Endodermal cell (in vitro differentiated cells): ENCODE measurements at regions not wholly inside any gene's neighbourhood (a gene's known extent, or its start where the extent isn't known, plus 50 kb on each side); places are given as distances from the start of the nearest gene placed in this dataset.

Experiments
- DNase-seq: peaks from one replicate; pipeline ENCODE4 v3.0.0-alpha.2; 2017
- H3K27ac ChIP-seq: 2 replicates; pipeline ENCODE4 v1.5.1; 2013; ENCODE audit warnings: mild to moderate bottlenecking, low read depth, low read length, moderate library complexity
- H3K27me3 ChIP-seq: 2 replicates; pipeline ENCODE4 v1.6.1; 2013; ENCODE audit warnings: mild to moderate bottlenecking, low read length, moderate library complexity; ENCODE audit not compliant: insufficient read depth, control insufficient read depth, poor library complexity, severe bottlenecking
- H3K36me3 ChIP-seq: 2 replicates; pipeline ENCODE4 v1.7.0; 2013; ENCODE audit warnings: mild to moderate bottlenecking, low read length, moderate library complexity; ENCODE audit not compliant: control insufficient read depth, insufficient read depth
- H3K4me1 ChIP-seq: one replicate; pipeline ENCODE4 v1.7.0; 2013; ENCODE audit warnings: low read length; ENCODE audit not compliant: control insufficient read depth, insufficient read depth
- H3K4me3 ChIP-seq: 2 replicates; pipeline ENCODE4 v1.5.1; 2013; ENCODE audit warnings: mild to moderate bottlenecking, low read length, moderate library complexity
- H3K9ac ChIP-seq: 2 replicates; pipeline ENCODE4 v1.6.1; 2013; ENCODE audit warnings: mild to moderate bottlenecking, low read length, moderate library complexity; ENCODE audit not compliant: poor library complexity, severe bottlenecking; ENCODE audit errors: extremely low read depth
- H3K9me3 ChIP-seq: 2 replicates; pipeline ENCODE4 v1.6.1; 2013; ENCODE audit warnings: mild to moderate bottlenecking, low read length, moderate library complexity; ENCODE audit not compliant: control insufficient read depth
- H3K27ac Mint-ChIP-seq: 2 replicates; pipeline ENCODE4 v1.8.0; 2020; ENCODE audit warnings: mixed read lengths
- H3K27me3 Mint-ChIP-seq: 2 replicates; pipeline ENCODE4 v1.8.0; 2021; ENCODE audit warnings: mild to moderate bottlenecking, mixed read lengths; ENCODE audit not compliant: insufficient read depth
- H3K36me3 Mint-ChIP-seq: 2 replicates; pipeline ENCODE4 v1.8.0; 2020; ENCODE audit warnings: low read depth, mixed read lengths
- H3K4me1 Mint-ChIP-seq: 2 replicates; pipeline ENCODE4 v1.8.0; 2020; ENCODE audit warnings: mixed read lengths
- H3K4me3 Mint-ChIP-seq: 2 replicates; pipeline ENCODE4 v1.8.0; 2020; ENCODE audit warnings: mild to moderate bottlenecking, moderate library complexity, mixed read lengths
- H3K9me3 Mint-ChIP-seq: 2 replicates; pipeline ENCODE4 v1.8.0; 2020; ENCODE audit warnings: mild to moderate bottlenecking, mixed read lengths
- WGBS, 2 experiments: methylation state at CpG; one replicate each; pipeline versions ENCODE4 v1.1.5 to v1.1.7; 2013; ENCODE audit warnings: missing lambda C conversion rate in 2 of 2, mixed read lengths in 1 of 2; ENCODE audit not compliant: insufficient coverage in 1 of 2, insufficient read length in 1 of 2; 5-methylcytosine and 5-hydroxymethylcytosine counted together
- TF ChIP-seq, protein P1 (sequence below): fragments of 200-600 bp; sonication (generic); conservative IDR thresholded peaks from 2 replicates; pipeline ENCODE4 v1.5.0; 2021; ENCODE audit warnings: antibody characterized with exemption, mild to moderate bottlenecking

DNA sequence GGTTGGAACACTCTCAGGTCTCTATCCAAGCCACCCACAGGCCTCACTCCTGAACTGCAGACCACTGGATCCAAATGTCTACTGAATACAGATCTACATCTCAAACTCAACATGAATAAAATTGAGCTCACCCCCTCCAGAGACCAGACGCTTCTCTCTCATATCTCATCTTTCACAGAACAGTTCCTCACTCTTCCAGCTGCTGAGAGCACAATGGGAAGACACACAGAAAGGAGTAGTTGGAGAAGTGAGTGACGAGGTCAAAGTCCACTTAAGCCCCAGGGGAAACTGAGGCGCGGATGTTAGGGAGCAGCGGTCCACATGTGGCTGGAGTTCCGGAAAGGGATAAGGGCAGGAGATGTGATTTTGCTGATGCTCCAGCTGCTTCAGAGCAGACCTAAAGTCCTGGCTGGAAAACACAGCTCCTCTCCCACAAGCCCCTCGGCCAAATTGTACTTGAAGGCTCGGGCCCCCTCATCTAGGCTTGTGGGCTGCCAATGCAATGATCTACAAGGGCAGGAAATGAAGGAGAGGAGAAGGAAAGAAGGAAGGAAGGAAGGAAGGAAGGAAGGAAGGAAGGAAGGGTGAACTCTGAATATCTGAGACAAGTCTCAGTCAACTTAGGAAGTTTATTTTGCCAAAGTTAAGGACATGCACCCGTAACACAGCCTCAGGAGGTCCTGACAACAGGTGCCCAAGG, 211.2 kb upstream of the TLE3 start:
- no peak for DNase-seq
- Mint-ChIP-seq H3K9me3 (no peaks in the 10 kb centered on the region), H3K4me1 (peaks cover 18% of the 10 kb centered on the region), H3K27me3 (peaks cover 37% of the 10 kb centered on the region), H3K27ac (no peak overlapping the region), H3K36me3 (no peaks in the 10 kb centered on the region), H3K4me3 (no peak overlapping the region)
- Histone ChIP-seq H3K9ac (no peak overlapping the region), H3K36me3 (no peaks in the 10 kb centered on the region), H3K9me3 (no peaks in the 10 kb centered on the region), H3K4me1 (no peaks in the 10 kb centered on the region), H3K27me3 (peaks cover 34% of the 10 kb centered on the region), H3K27ac (no peak overlapping the region), H3K4me3 (no peak overlapping the region)
- 94 to 98% methylated on average over 6 to 9 of the region's 9 CpGs for WGBS, 2 experiments
- TF ChIP-seq, protein P1, sequence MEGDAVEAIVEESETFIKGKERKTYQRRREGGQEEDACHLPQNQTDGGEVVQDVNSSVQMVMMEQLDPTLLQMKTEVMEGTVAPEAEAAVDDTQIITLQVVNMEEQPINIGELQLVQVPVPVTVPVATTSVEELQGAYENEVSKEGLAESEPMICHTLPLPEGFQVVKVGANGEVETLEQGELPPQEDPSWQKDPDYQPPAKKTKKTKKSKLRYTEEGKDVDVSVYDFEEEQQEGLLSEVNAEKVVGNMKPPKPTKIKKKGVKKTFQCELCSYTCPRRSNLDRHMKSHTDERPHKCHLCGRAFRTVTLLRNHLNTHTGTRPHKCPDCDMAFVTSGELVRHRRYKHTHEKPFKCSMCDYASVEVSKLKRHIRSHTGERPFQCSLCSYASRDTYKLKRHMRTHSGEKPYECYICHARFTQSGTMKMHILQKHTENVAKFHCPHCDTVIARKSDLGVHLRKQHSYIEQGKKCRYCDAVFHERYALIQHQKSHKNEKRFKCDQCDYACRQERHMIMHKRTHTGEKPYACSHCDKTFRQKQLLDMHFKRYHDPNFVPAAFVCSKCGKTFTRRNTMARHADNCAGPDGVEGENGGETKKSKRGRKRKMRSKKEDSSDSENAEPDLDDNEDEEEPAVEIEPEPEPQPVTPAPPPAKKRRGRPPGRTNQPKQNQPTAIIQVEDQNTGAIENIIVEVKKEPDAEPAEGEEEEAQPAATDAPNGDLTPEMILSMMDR = peak; percentile 24

- no peak overlapping the region for H3K4me3 Mint-ChIP-seq
- no peaks in the 10 kb centered on the region for H3K36me3 ChIP-seq
- 87 to 94% methylated on average over 4 of the region's 4 CpGs for WGBS, 2 experiments
- no peak for DNase-seq
- H3K4me1 ChIP-seq = no peaks in the 10 kb centered on the region
- no peaks in the 10 kb centered on the region for H3K9me3 Mint-ChIP-seq
- peaks cover 34% of the 10 kb centered on the region for H3K27me3 ChIP-seq
- TF ChIP-seq, protein P1 = no peak
- H3K27ac ChIP-seq = no peak overlapping the region
- peaks cover 18% of the 10 kb centered on the region for H3K4me1 Mint-ChIP-seq
- no peak overlapping the region for H3K4me3 ChIP-seq
- no peak overlapping the region for H3K9ac ChIP-seq
- H3K27me3 Mint-ChIP-seq = peaks cover 37% of the 10 kb centered on the region
- no peaks in the 10 kb centered on the region for H3K36me3 Mint-ChIP-seq
- H3K27ac Mint-ChIP-seq = no peak overlapping the region
- no peaks in the 10 kb centered on the region for H3K9me3 ChIP-seq
Measured at GRCh38 chr15:70308011-70308734, 210.5 kb upstream of the TLE3 start.

DNA sequence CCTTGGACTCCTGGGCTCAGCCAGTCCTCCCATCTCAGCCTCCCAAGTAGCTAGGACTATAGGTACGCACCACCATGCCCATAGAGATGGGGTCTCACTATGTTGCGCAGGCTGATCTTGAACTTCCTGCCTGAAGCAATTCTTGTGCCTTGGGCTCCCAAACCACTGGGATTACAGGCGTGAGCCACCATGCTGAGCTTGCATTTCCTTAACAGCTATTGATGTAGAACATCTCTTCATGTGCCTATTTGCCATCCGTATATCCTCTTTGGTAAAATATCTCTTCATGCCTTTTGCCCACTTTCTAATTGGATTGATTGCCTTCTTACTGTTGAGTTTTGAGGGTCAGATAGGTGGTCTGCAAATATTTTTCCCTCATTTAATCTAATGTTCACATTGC, 208.9 kb upstream of the TLE3 start:
- no peak overlapping the region for H3K4me3 Mint-ChIP-seq
- WGBS, 2 experiments = 90 to 100% methylated on average over 2 to 4 of the region's 4 CpGs
- H3K27ac ChIP-seq = no peak overlapping the region
- no peak for DNase-seq
- H3K4me3 ChIP-seq = no peak overlapping the region
- no peaks in the 10 kb centered on the region for H3K4me1 ChIP-seq
- H3K27me3 Mint-ChIP-seq = peaks cover 37% of the 10 kb centered on the region
- H3K36me3 Mint-ChIP-seq = no peaks in the 10 kb centered on the region
- TF ChIP-seq, protein P1 = no peak
- peaks cover 38% of the 10 kb centered on the region for H3K27me3 ChIP-seq
- no peak overlapping the region for H3K9ac ChIP-seq
- no peaks in the 10 kb centered on the region for H3K36me3 ChIP-seq
- no peaks in the 10 kb centered on the region for H3K9me3 ChIP-seq
- no peaks in the 10 kb centered on the region for H3K9me3 Mint-ChIP-seq
- no peak overlapping the region for H3K27ac Mint-ChIP-seq
- H3K4me1 Mint-ChIP-seq = peaks cover 18% of the 10 kb centered on the region
